Adrenal gland (tissue), 9 donors: ENCODE measurements at regions not wholly inside any gene's neighbourhood (a gene's known extent, or its start where the extent isn't known, plus 50 kb on each side); places are given as distances from the start of the nearest gene placed in this dataset.
"Not testable (repeated sequence)": the region's sequence is repeated elsewhere in the genome, so short reads cannot be mapped to it uniquely, and the experiment has no call there.

ENCODE experiments used
- DNase-seq, 7 donors: peaks; one replicate each; pipeline ENCODE4 v3.0.0-alpha.2; 2019 to 2020
- H3K27ac ChIP-seq, 5 donors: fragments of 200-600 bp; sonication (generic) in 4 of 5; 1 replicate in 3 of 5; 2 replicates in 2 of 5; pipeline versions ENCODE4 v1.5.1 to v1.8.0; 2016 to 2020; ENCODE audit warnings: mild to moderate bottlenecking in 1 of 5
- H3K27me3 ChIP-seq: fragments of 200-600 bp; 2 replicates; pipeline ENCODE4 v1.8.0; 2021
- H3K36me3 ChIP-seq, 2 donors: fragments of 200-600 bp; replicated peaks in 1 of 2; 1 replicate in 1 of 2; 2 replicates in 1 of 2; pipeline versions ENCODE4 v1.5.1 to v1.8.0; 2018 to 2022
- H3K4me1 ChIP-seq, 2 donors: fragments of 200-600 bp; replicated peaks in 1 of 2; 1 replicate in 1 of 2; 2 replicates in 1 of 2; pipeline versions ENCODE4 v1.5.1 to v1.8.0; 2018 to 2021
- H3K4me3 ChIP-seq, 4 donors: fragments of 200-600 bp; sonication (generic) in 3 of 4; one replicate each; pipeline ENCODE4 v1.5.1; 2016 to 2018
- H3K9me3 ChIP-seq, 3 donors: fragments of 200-600 bp; sonication (generic) in 1 of 3; replicated peaks in 1 of 3; 1 replicate in 2 of 3; 2 replicates in 1 of 3; pipeline versions ENCODE4 v1.5.1 to v1.8.0; 2016 to 2021
- CTCF ChIP-seq, 6 experiments: fragments of 450-650 bp in 4 of 6; fragments of 200-600 bp in 2 of 6; sonication (generic) in 1 of 6; IDR thresholded peaks; 1 replicate in 5 of 6; 2 replicates in 1 of 6; pipeline versions ENCODE4 v1.5.1 to v1.8.0; 2016 to 2021; ENCODE audit warnings: antibody characterized with exemption in 6 of 6, mild to moderate bottlenecking in 2 of 6, moderate library complexity in 1 of 6
- POLR2A ChIP-seq, 2 donors: fragments of 450-650 bp; IDR thresholded peaks; one replicate each; pipeline ENCODE4 v1.6.1; 2017; ENCODE audit warnings: antibody characterized with exemption in 2 of 2, mild to moderate bottlenecking in 2 of 2, moderate library complexity in 1 of 2
- WGBS, 4 donors: extraction: QIAGEN DNeasy Blood & Tissue Kit in 2 of 4; methylation state at CpG; one replicate each; pipeline versions ENCODE4 v1.1.5 to v1.1.7; 2013 to 2017; 5-methylcytosine and 5-hydroxymethylcytosine counted together
- intact Hi-C, 2 donors: fragments of 100-400 bp; cut with DNase I; formaldehyde crosslinking; loops; one replicate each; pipeline versions ENCODE4 v1.14.1 to v1.15.0; 2022 to 2023
- donor health status: healthy with polysubstance abuse.
- donor health status: Bipolar disorder and iron deficiency.
- donor health status: DM: yes; HTN: yes; CAD: no.
- donor health status: DM: no; HTN: no; CAD: no.
- donor health status: DM: no; HTN: no; CAD: no.

GRCh38 chr16:29226782-29227181 is 179.7 kb downstream of the NPIPB11 start:
- intact Hi-C loops: no loop called here
- 32% methylated on average over 6 of the region's 13 CpGs; no CpG with 5 or more reads in 3 of the 4 donors for WGBS, 4 donors
- H3K36me3 ChIP-seq: no peaks in the 10 kb centered on the region

GRCh38 chr16:29224675-29225074 is 181.8 kb downstream of the NPIPB11 start:
- H3K4me3 ChIP-seq, DNase-seq, H3K9me3 ChIP-seq, H3K27me3 ChIP-seq, H3K4me1 ChIP-seq, H3K36me3 ChIP-seq, H3K27ac ChIP-seq, intact Hi-C loops: not testable (repeated sequence)
- WGBS, 4 donors: 75 to 82% (median 80%) methylated on average over 4 of the region's 4 CpGs; no CpG with 5 or more reads in 1 of the 4 donors

More at GRCh38 chr16:29226782-29227181, 179.7 kb downstream of the NPIPB11 start:
- Histone ChIP-seq H3K27ac (no peak overlapping the region), H3K9me3 (no peaks in the 10 kb centered on the region), H3K4me3 (no peak overlapping the region), H3K4me1 (no peaks in the 10 kb centered on the region), H3K27me3 (no peaks in the 10 kb centered on the region)
- DNase-seq: peak in 1 of 7 donors; percentile 20
- TF ChIP-seq CTCF (IDR thresholded peaks at IDR 0.05): no peak
- no peak for TF ChIP-seq POLR2A (IDR thresholded peaks at IDR 0.05)

- intact Hi-C loops, H3K27me3 ChIP-seq, H3K4me3 ChIP-seq, H3K4me1 ChIP-seq, H3K9me3 ChIP-seq, H3K36me3 ChIP-seq, H3K27ac ChIP-seq, DNase-seq: not testable (repeated sequence)
- WGBS, 4 donors: 72 to 97% (median 90%) methylated on average over 3 to 6 of the region's 7 CpGs
These were observed 183.9 kb downstream of the NPIPB11 start for GRCh38 chr16:29222615-29223014.

GRCh38 chr16:29222008-29222407 is 184.5 kb downstream of the NPIPB11 start:
- H3K9me3 ChIP-seq, H3K36me3 ChIP-seq, DNase-seq, H3K4me1 ChIP-seq, H3K27me3 ChIP-seq, H3K27ac ChIP-seq, intact Hi-C loops, H3K4me3 ChIP-seq: not testable (repeated sequence)
- WGBS, 4 donors: 89 to 100% (median 95%) methylated on average over 4 to 8 of the region's 8 CpGs

- H3K36me3 ChIP-seq, H3K27me3 ChIP-seq, intact Hi-C loops, H3K27ac ChIP-seq, H3K4me3 ChIP-seq, H3K4me1 ChIP-seq, H3K9me3 ChIP-seq: not testable (repeated sequence)
- DNase-seq: peak in 2 of 7 donors; percentile 6 to 48
- WGBS, 4 donors: 67 to 87% (median 80%) methylated on average over 8 to 10 of the region's 10 CpGs
These were observed 185.1 kb downstream of the NPIPB11 start for GRCh38 chr16:29221281-29221955.

GRCh38 chr16:29220647-29221191 is 185.8 kb downstream of the NPIPB11 start:
- H3K36me3 ChIP-seq, H3K4me1 ChIP-seq, intact Hi-C loops, H3K27me3 ChIP-seq, H3K4me3 ChIP-seq, H3K27ac ChIP-seq, H3K9me3 ChIP-seq: not testable (repeated sequence)
- 73 to 80% (median 74%) methylated on average over 19 to 30 of the region's 36 CpGs for WGBS, 4 donors
- DNase-seq: peak in 2 of 7 donors; percentile 9 to 50

- H3K36me3 ChIP-seq, H3K4me1 ChIP-seq, H3K4me3 ChIP-seq, intact Hi-C loops, H3K27ac ChIP-seq, H3K27me3 ChIP-seq, H3K9me3 ChIP-seq: not testable (repeated sequence)
- WGBS, 4 donors: 74 to 87% (median 77%) methylated on average over 7 to 24 of the region's 24 CpGs
- DNase-seq: peak in 2 of 7 donors; percentile 11 to 46
These were observed 186.4 kb downstream of the NPIPB11 start for GRCh38 chr16:29219966-29220646.

- H3K4me3 ChIP-seq, intact Hi-C loops, H3K36me3 ChIP-seq, H3K27ac ChIP-seq, H3K27me3 ChIP-seq, H3K9me3 ChIP-seq, H3K4me1 ChIP-seq: not testable (repeated sequence)
- WGBS, 4 donors: 90 to 94% (median 93%) methylated on average over 15 to 16 of the region's 16 CpGs
- DNase-seq: peak in 2 of 7 donors; percentile 3 to 44
These were observed 186.9 kb downstream of the NPIPB11 start for GRCh38 chr16:29219562-29219961.

- H3K36me3 ChIP-seq, H3K4me3 ChIP-seq, H3K27ac ChIP-seq, intact Hi-C loops, H3K9me3 ChIP-seq, H3K4me1 ChIP-seq, H3K27me3 ChIP-seq: not testable (repeated sequence)
- 87 to 96% (median 95%) methylated on average over 6 to 23 of the region's 26 CpGs for WGBS, 4 donors
- DNase-seq: peak in 2 of 7 donors; percentile 7 to 43
These were observed 187.9 kb downstream of the NPIPB11 start for GRCh38 chr16:29218649-29219048.

GRCh38 chr16:29218171-29218570 is 188.3 kb downstream of the NPIPB11 start:
- H3K9me3 ChIP-seq, H3K36me3 ChIP-seq, H3K27me3 ChIP-seq, H3K27ac ChIP-seq, intact Hi-C loops, H3K4me1 ChIP-seq, H3K4me3 ChIP-seq: not testable (repeated sequence)
- 93 to 94% methylated on average over 7 to 9 of the region's 16 CpGs; no CpG with 5 or more reads in 2 of the 4 donors for WGBS, 4 donors
- DNase-seq: peak in 1 of 7 donors; percentile 9
